MCF 10A (cell line): ENCODE measurements at regions not wholly inside any gene's neighbourhood (a gene's known extent, or its start where the extent isn't known, plus 50 kb on each side); places are given as distances from the start of the nearest gene placed in this dataset.

Experiments
- BruUV-seq: library from RNA; stranded (reverse); fragments of 400-500 nt; replicated peaks from 2 replicates; lab custom pipeline; 2021; lab: Mats Ljungman, UMichigan
- CTCF ChIA-PET: fragments of 300-600 bp; sonication (Branson Sonifier 250); formaldehyde crosslinking; extraction: SDS; loops from one replicate; lab custom pipeline; 2021; ENCODE audit warnings: antibody characterized with exemption, inconsistent platforms; lab: Yijun Ruan, JAX
- POLR2A ChIA-PET: fragments of 300-600, 350-650 bp; sonication (Branson Sonifier 250); formaldehyde crosslinking; extraction: SDS; loops from one replicate; lab custom pipeline; 2020; ENCODE audit warnings: antibody characterized with exemption, inconsistent platforms; lab: Yijun Ruan, JAX
- DNase-seq: peaks from one replicate; pipeline ENCODE4 v3.0.0-alpha.2; 2018; ENCODE audit not compliant: unreplicated experiment
- H3K27ac Mint-ChIP-seq: one replicate; pipeline ENCODE4 v1.8.0; 2022; ENCODE audit warnings: mild to moderate bottlenecking, low read depth, mixed read lengths; ENCODE audit not compliant: unreplicated experiment
- H3K27me3 Mint-ChIP-seq: one replicate; pipeline ENCODE4 v1.8.0; 2022; ENCODE audit warnings: mixed read lengths; ENCODE audit not compliant: insufficient read depth, unreplicated experiment
- H3K36me3 Mint-ChIP-seq: one replicate; pipeline ENCODE4 v1.8.0; 2022; ENCODE audit warnings: mild to moderate bottlenecking, moderate library complexity, mixed read lengths; ENCODE audit not compliant: insufficient read depth, unreplicated experiment
- H3K4me1 Mint-ChIP-seq: one replicate; pipeline ENCODE4 v1.8.0; 2022; ENCODE audit warnings: mixed read lengths; ENCODE audit not compliant: insufficient read depth, unreplicated experiment
- H3K4me3 Mint-ChIP-seq: one replicate; pipeline ENCODE4 v1.8.0; 2022; ENCODE audit warnings: mild to moderate bottlenecking, moderate library complexity, mixed read lengths; ENCODE audit not compliant: unreplicated experiment
- H3K9me3 Mint-ChIP-seq: one replicate; pipeline ENCODE4 v1.8.0; 2022; ENCODE audit warnings: mixed read lengths; ENCODE audit not compliant: unreplicated experiment
- CTCF ChIP-seq: fragments of 200-600 bp; IDR thresholded peaks from one replicate; pipeline ENCODE4 v1.8.0; 2022; ENCODE audit warnings: antibody characterized with exemption, mild to moderate bottlenecking; ENCODE audit not compliant: unreplicated experiment
- intact Hi-C: fragments of 100-400 bp; cut with micrococcal nuclease; formaldehyde crosslinking; loops from 2 replicates; pipeline ENCODE4 v1.14.1; 2022

- Mint-ChIP-seq H3K9me3 (no peaks in the 10 kb centered on the region), H3K36me3 (no peaks in the 10 kb centered on the region), H3K27ac (no peak overlapping the region), H3K4me3 (no peak overlapping the region), H3K27me3 (no peaks in the 10 kb centered on the region), H3K4me1 (peaks cover 31% of the 10 kb centered on the region)
- intact Hi-C loops, result no loop called here
- no peak for TF ChIP-seq CTCF
- ChIA-PET POLR2A (interaction anchor here (0.6 kb wide), 1 partner anchor 234 kb away, joined by 3 read pairs; no protein-coding TSS in a partner anchor), CTCF (no interaction called here)
- BruUV-seq, result no TSS peak
- DNase-seq, result no peak
Observed at GRCh38 chr5:128778474-128778873, 186.8 kb upstream of the SLC27A6 start.

- peak; percentile 99 for DNase-seq
- ChIA-PET CTCF (interaction anchor here (1.5 kb wide), 1 partner anchor 10 kb away, joined by 4 read pairs; no protein-coding TSS in a partner anchor), POLR2A (interaction anchor here (1.0 to 1.2 kb wide), 4 partner anchors 9 to 315 kb away, joined by 3 to 4 read pairs (median 4); no protein-coding TSS in a partner anchor)
- H3K4me1 Mint-ChIP-seq, result peaks cover 17% of the 10 kb centered on the region
- no peaks in the 10 kb centered on the region for H3K9me3 Mint-ChIP-seq
- TF ChIP-seq CTCF, result no peak
- H3K36me3 Mint-ChIP-seq, result peaks cover 6% of the 10 kb centered on the region
- H3K27ac Mint-ChIP-seq, result peak overlapping the region; percentile 59
- intact Hi-C loops, result loop anchor here (10.0 kb wide), 1 partner anchor 248 kb away; the partner anchor contains the start of gene FBN2
- H3K4me3 Mint-ChIP-seq, result no peak overlapping the region
- BruUV-seq, result no TSS peak
- no peaks in the 10 kb centered on the region for H3K27me3 Mint-ChIP-seq
Observed at GRCh38 chr5:128782446-128782845, 182.8 kb upstream of the SLC27A6 start.

GRCh38 chr5:128784726-128785125, 180.6 kb upstream of the SLC27A6 start:
- H3K4me1 Mint-ChIP-seq, result peaks cover 17% of the 10 kb centered on the region
- intact Hi-C loops, result loop anchor here (10.0 kb wide), 1 partner anchor 250 kb away; the partner anchor contains the start of gene FBN2
- no peaks in the 10 kb centered on the region for H3K27me3 Mint-ChIP-seq
- CTCF ChIA-PET, result no interaction called here
- BruUV-seq, result no TSS peak
- DNase-seq, result no peak
- no peak overlapping the region for H3K27ac Mint-ChIP-seq
- H3K4me3 Mint-ChIP-seq, result no peak overlapping the region
- TF ChIP-seq CTCF, result no peak
- POLR2A ChIA-PET, result interaction anchor here (0.9 kb wide), 1 partner anchor 246 kb away, joined by 3 read pairs; the partner anchor contains the start of gene FBN2
- peaks cover 6% of the 10 kb centered on the region for H3K36me3 Mint-ChIP-seq
- no peaks in the 10 kb centered on the region for H3K9me3 Mint-ChIP-seq

- H3K9me3 Mint-ChIP-seq, result no peaks in the 10 kb centered on the region
- BruUV-seq, result no TSS peak
- no peak for DNase-seq
Observed at GRCh38 chr5:128791312-128791711, 174.0 kb upstream of the SLC27A6 start.

More at GRCh38 chr5:128791312-128791711, 174.0 kb upstream of the SLC27A6 start:
- no peak for TF ChIP-seq CTCF
- H3K4me1 Mint-ChIP-seq, result no peaks in the 10 kb centered on the region
- no peaks in the 10 kb centered on the region for H3K27me3 Mint-ChIP-seq
- no peak overlapping the region for H3K27ac Mint-ChIP-seq
- POLR2A ChIA-PET, result interaction anchor here (0.9 kb wide), 1 partner anchor 9 kb away, joined by 3 read pairs; no protein-coding TSS in a partner anchor
- H3K4me3 Mint-ChIP-seq, result no peak overlapping the region
- intact Hi-C loops, result no loop called here
- H3K36me3 Mint-ChIP-seq, result peaks cover 6% of the 10 kb centered on the region
- CTCF ChIA-PET, result interaction anchor here (0.7 kb wide), 1 partner anchor 413 kb away, joined by 4 read pairs; no protein-coding TSS in a partner anchor
